M059J (cell line): ENCODE measurements at regions not wholly inside any gene's neighbourhood (a gene's known extent, or its start where the extent isn't known, plus 50 kb on each side); places are given as distances from the start of the nearest gene placed in this dataset.
"Not testable (repeated sequence)": the region's sequence is repeated elsewhere in the genome, so short reads cannot be mapped to it uniquely, and the experiment has no call there.

Source experiments
- DNase-seq: peaks from one replicate; pipeline ENCODE4 v3.0.0-alpha.2; 2012; ENCODE audit warnings: low read depth

DNA sequence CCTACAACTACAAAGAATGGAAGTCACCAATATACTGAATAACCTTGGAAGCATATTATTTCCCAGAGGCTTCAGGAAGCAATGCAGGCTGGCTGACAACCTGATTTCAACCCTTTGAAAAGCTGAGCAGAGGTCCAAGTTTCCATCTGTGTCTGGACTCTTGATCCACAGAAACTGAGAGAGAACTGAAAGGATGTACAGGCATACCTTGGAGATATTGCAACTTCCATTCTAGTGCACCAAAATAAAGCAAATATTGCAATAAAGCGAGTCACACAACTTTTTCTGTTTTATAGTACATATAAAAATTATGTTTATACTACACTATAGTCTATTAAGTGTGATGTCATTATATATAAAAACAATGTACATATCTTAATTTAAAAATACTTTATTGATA lies 85.3 kb downstream of the TYW3 start:
- peak; percentile 14 for DNase-seq

DNA sequence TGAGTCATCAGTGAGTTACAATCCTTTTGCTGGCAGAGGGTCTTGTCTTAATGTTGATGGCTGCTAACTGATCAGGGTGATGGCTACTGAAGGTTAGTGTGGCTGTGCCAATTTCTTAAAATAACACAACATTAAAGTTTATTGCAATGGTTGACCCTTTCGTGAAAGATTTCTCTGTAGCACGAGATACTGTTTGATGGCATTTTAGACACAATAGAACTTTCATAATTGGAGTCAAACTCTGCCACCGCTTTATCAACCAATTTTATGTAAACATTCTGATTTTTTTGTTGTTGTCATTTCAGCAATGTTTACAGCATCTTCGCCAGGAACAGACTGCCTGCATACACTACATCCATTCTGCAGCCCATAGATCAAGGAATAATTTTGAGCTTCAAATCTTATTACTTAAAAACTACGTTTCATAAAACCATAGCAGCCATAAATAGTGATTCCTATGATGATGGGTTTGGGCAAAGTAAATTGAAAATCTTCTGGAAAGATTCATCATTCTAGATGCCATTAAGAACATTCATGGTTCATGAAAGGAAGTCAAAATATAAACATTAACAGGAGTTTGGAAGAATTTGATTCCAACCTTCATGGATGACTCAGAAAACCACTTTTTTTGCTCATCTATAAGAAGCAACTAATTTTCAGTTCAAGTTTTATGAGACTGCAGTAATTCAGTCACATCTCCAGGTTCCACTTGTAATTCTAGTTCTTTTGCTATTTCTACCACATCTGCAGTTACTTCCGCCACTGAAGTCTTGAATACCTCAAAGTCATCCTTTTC lies 85.9 kb downstream of the TYW3 start:
- DNase-seq, result peak; percentile 77

DNA sequence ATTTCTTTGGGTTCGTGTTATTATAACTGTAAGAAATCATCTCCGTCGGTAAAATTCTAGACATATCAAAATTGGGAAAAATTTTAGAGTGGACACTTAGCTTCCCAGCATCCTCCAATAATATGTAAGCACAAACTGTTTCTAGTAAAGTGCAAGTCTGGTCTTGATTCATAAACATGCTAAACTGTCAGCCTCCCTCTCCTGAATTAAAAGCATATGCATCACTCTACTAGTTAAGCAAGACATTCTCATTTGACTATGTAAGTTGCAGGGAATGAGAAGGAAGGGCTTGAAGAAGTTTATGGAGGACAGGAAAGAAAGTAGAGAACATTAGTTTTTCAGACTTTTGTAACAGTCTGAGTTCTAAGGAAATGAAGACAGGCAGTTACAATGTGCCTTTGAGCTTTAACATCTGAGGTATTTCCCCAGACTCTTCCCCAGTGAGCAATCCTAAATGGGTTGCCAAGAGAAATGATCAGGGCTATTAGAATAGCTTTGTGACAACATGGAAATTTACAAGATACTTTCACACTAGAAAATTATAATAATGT lies 90.0 kb downstream of the TYW3 start:
- DNase-seq, result no peak

DNA sequence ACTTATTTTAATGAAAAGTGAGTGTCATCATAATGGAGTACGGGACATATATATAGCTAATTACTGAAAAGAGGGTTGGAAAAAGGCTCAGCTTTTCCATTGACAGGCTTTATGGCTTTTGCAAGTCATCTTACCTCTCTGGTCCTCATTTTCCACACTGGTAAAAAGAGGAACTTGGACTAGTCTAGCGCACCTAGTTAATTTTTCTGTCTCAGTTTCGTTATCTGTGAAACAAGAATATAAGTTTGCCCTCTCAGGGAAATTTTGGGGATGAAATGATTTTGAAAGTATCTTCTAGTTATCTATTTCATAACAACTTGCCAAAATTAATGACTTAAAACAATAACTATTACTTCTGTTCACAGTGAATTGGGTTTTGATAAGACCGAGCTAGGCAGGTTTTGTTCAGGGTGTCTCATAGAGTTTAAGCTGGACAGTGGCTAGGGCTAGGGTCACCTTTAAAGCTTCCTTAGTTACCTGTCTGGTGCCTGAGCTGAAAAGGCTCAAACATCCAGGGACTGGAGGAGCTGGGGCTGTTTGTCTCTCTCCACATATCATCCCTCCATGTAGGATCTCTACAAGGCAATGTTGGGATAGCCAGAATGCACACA lies 91.7 kb downstream of the TYW3 start:
- no peak for DNase-seq

DNA sequence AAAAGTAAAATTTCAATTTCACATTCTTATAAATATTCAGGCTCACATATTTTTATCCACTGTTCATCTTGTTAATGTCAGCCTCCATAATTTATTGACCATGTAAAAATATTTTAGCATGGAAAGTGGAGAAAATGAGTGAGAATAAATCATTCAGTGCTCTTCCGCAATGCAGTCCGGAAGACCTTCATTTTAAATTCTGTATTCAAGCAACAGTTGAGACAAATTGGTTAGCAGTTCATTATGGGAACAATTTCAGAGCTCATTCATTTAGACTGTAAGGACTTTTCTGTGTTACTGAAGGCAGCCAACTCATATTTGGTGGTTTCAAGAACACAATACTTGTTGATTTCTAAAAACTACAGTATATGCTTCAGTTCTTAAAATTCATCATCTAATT lies 97.8 kb downstream of the TYW3 start:
- no peak for DNase-seq

DNA sequence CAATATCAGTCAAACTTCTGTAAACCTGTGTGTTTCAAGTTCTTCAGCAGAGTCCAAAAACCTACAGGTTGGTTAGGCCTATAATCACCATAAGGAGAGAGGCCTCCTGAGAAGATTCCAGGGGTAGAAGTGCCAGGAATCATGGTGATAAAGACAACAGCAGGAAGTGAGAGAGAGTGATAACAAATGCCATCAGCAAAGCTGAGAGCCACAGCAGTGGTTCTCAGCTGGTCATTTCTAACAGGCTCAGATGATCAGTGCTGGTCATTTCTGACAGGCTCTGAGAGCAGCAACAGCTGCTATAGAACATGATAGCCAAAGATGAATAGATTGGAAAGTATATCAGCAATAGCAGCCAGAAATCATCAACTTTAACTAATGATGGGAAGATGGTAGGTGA lies 101.3 kb downstream of the TYW3 start:
- DNase-seq, result no peak

DNA sequence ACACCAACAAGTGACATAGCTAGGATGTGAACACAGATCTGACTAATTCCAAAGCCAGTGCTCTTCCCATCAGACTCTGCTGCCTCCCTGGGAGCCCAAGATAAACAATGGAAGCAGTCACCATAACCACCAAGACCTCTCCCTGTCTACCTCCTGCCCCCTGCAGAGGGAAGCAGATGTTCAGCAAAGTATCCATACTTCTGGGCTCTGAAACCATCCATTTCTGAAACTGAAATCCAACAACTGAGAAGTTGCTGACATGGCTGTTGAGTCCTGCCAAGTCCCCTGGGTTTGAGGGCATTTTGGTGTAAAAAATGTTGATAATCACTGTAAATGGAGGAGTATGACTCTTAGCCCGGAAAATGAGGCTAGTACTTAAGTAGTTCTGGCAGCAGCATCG lies 102.1 kb downstream of the TYW3 start:
- DNase-seq, result peak; percentile 85

DNA sequence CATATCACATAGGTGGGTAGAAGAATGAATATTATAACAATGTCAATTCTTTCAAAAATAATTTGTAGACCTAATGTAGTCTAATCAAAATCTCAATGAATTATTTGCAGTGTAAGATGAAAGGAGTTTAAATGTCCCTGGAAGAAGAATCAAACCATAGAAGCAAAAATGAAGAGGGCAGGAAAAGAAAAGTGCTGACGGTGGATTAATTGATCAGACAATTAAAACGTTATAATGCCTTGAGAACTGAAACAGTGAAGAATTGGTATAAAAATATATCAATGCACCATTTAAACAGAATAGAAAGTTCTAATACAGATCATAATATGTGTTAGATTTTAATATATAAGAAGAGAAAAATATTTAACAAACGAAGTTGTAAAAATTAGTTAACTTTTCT lies 109.8 kb downstream of the TYW3 start:
- no peak for DNase-seq

DNA sequence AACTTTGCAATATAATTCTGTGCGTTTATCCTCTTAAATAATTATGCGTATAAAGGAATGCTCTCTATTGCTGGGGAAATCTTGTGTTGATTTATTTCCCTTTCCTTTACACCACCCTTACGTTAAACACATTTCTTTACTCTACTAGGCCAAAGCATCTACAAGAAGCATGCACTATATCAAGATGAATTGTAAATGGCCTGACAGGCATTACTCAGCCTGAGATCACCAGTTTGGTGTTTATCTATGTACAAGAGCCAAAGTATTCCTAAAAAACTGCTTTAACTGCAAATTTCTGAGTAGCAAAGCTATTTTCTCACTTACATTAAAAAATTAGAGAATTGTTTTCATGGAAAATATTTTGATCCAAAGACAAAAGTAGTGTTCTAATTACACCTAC lies 114.8 kb downstream of the TYW3 start:
- DNase-seq, result peak; percentile 22

DNA sequence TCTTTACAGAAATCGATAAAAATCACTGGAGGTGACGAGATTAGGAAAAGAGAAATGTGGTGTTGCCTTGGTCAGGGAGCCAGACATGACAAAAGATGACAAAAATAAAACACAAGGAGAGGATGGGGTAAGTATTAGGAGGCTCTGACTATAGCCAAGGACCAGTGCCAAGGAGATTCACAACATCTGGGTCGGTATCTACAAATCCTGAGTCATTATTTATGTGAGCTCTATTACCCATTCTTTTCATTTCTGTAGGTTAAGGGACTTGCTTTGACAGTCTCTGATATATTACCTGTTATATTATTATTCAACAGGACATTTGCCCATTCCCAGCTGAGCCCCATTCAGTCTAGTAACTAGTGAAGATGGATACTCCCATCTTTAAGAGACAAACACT lies 120.8 kb downstream of the TYW3 start:
- DNase-seq, result no peak

DNA sequence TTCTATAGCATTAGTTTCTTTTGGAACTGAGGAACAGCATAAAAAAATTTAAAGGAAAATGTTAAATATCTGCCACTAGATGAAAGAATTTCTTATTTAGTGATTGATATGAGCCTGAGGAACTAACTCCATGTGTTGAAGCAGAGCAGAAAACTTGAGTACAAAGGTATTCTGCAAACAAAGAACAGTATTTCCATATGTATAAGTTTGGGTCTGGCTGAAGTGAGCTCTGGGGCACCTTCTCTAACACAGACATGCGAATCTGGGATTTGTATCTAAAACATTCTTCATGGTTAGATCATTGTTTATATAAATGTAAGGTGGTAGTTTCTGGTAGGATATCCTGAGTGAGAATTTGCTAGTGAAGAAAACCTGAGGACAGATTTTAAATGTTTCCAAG lies 123.2 kb downstream of the TYW3 start:
- no peak for DNase-seq

DNA sequence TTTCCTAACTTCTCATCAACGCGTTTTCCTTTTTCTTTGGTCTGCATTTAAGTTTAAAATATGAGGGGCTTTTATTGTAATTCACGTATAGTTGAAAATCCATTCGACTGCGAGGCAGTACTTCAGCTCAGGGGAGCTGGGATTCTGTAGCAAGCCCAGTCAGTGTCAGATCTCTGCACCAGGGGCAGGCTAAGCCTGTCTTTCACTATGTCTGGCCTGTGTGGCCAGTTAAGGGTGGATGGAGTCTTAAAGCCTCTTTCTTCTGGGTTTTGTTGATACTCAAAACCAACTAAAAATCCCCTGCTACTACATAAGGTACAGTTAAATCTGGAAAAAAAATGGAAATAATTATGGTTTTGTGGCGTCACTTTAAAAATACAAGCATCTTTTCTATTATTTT lies 124.7 kb downstream of the TYW3 start:
- peak; percentile 9 for DNase-seq

DNA sequence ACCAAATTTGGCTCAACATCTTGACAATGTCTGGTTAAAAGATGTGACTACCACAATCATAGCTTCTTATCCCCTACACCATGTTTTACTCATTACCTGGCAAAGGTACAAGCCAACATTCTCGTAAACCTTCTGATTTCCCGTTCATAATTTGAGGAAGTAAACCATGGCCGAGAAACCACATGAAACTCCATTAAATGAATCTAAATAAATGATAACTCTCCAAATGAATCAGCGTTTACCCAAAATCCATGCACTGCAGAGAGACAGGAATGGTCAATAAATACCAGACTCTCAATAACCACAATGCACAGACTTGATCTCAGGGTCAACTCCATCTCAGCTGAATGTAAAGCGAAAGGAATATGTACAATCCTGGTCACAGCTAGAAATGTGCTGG lies 125.2 kb downstream of the TYW3 start:
- peak; percentile 82 for DNase-seq

DNA sequence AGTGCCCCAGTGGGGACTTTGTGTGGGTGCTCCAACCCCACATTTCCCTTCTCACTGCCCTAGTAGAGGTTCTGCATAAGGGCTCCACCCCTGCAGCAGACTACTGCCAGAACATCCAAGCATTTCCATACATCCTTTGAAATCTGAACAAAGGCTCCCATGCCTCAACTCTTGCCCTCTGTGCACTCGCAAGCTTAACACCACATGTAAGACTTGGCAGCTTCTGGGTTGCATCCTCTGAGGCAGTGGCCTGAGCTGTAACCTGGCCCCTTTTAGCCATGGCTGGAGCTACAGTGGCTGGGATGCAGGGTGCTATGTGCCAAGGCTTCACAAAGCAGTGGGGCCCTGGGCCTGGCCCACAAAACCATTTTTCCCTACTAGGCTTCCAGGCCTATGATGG lies 128.9 kb downstream of the TYW3 start:
- DNase-seq, result no peak

DNA sequence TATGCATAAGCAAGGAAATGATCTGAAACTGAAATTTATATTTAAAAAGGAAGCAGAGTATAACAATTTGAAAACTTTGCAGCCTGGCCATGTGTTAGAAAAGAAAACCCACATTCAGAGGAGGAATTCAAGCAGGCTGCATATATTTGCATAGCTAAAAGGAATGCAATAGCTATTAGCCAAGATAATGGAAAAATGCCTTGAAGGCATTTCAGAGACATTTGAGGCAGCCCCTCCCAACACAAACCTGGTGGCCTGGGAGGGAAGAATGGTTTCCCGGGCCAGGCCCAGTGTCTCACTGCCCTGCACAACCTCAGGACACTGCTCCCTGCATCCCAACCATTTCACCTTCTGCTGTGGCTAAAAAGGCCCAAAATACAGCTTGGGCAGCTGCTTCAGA lies 136.8 kb downstream of the TYW3 start:
- DNase-seq, result peak; percentile 1

DNA sequence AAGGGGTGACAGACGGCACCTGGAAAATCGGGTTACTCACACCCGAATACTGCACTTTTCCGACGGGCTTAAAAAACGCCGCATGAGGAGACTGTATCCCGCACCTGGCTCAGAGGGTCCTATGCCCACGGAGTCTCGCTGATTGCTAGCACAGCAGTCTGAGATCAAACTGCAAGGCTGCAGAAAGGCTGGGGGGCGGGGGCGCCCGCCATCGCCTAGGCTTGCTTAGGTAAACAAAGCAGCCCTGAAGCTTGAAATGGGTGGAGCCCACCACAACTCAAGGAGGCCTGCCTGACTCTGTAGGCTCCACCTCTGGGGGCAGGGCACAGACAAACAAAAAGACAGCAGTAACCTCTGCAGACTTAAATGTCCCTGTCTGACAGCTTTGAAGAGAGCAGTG lies 144.4 kb downstream of the TYW3 start:
- DNase-seq, result not testable (repeated sequence)

DNA sequence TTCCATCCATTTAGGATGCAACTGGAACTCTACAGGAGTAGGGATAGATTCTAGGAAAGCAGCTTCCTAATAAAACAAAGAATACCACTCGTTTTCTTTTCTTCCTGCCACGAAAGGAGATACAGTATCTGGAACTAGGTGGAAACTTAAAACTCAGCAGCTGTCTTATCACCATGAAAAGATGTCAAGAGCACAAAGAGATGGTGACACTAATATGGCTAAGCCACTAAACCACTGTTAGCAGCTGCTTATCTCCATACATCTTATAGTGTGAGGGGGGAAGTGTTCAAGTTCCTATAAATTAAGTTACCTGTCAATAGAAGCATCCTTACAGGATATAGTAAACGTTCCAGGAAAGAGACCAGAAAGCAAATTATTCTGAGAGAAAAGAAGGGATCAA lies 162.5 kb downstream of the TYW3 start:
- no peak for DNase-seq

DNA sequence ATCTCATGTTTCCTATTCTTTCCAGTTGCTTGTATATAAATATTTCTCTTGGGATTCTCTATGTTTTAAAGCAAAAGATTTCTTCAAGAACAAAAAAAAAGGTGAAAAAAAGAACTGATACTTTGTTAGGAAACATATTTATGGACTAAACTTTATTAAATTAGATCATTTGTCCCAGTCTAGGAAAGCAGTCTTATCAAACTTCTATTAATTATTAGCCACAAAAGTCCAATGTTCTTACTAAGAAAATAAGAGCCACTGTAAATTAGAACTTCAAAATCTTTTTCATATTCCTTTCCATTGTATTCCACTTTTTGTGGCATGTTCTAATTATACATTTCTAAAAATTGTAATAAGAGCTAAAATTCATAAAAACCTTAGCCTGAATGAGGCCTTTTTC lies 175.2 kb downstream of the TYW3 start:
- no peak for DNase-seq

DNA sequence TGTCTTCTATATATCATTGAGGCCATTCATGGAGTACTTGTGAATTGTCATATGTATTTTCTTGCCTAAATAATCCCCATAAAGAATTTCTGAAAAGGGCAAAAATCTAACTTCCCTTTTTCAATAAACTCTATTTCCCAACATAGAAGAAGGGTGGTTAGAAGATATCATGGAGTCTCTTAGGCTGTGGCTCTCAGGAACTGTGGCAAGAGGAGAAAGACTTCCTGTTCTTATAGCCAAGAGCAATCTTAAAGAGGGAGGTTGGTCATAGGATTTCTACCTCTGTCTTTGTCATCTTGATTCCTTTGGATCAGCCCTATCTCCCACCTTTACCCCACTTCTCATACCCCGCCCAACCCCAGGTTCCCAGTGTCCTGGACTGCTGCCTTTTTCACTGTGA lies 175.8 kb downstream of the TYW3 start:
- no peak for DNase-seq

DNA sequence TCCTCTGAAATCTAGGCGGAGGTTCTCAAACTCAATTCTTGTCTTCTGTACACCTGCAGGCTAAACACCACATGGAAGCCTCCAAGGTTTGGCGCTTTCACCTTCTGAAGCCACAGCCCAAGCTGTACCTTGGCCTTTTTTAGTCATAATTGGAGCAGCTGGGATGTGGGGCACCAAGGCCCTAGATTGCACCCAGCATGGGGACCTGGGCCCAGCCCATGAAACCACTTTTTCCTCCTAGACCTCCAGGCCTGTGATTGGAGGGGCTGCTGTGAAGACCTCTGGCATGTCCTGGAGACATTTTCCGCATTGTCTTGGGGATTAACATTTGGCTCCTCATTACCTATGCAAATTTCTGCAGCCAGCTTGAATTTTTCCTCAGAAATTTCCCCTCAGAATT lies 181.0 kb downstream of the TYW3 start:
- no peak for DNase-seq

DNA sequence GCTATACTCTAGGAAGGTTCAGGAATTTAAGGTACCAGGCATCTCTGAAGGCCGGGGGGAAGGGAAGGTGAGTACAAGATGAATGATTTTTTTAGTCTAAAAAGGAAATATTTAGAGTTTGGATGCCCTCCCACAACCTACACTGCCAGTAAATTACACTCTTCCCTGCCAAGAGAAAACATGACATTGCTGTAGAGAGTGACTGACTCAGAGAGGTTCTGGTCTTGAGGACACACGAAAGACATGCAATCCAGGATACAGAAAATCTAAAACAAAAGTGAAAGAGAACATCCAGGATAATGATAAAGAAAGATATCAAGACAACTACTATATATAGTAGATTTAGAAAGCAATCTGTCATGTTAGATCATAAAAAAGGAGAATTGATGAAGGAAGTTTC lies 200.5 kb downstream of the TYW3 start:
- DNase-seq, result peak; percentile 65

DNA sequence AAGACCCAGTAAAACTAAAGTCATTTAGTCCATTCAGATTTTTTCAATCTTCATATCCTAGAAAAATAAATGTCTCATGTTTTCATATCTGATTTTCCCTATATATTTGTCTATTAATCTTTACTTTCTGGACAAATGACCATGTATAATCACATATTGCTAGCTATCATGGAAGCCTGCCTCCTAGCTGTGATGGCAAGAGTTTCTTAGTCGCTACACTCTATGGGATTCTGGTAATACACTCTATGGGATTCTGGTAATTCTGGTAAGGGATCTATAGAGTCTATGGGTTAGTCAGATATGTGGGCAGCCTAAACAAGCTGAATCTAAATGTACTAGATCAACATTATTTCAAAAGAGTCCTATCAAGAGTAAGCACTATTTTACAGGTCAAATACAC lies 198.7 kb upstream of the LHX8 start:
- no peak for DNase-seq

DNA sequence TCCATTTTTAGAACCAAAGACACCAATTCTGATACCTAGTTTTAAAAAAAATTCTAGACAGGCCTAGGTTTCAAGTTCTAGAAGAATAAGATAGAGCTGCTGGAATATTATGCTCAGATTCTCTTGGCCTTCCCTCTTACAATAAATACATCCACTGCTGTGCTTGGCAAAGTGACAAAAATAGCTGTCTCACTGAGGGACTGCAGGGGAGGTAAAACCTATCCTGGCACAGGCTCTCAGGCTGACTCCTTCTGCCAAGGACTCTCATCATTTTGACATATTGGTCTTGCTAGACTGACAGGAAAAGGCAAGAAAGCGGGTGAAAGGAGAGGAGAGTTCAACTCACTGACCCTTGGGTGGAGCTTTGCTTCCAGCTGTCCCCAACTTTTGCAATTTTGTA lies 197.0 kb upstream of the LHX8 start:
- DNase-seq, result peak; percentile 59

DNA sequence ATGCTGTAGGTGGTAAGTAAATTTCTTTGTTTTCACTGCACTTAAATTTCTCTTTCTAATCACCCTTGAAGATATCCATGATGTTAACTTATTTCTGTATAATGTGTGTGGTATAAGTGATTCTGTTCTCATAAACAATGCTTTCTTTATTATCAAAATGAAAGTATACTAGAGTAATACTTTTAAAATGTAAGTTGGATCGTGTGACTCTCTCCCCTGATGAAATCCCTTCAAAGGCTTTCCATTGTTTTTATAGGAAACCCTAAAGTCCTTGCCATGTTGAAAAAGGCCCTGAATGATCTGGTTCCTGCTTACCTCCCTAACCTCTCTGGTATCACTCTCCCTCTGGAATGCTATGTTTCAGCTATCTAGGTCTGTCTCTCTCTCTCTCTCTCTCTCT lies 191.1 kb upstream of the LHX8 start:
- DNase-seq, result no peak
